NCI-H748 treated with DMSO at 0.1 percent for 48 hours (cell line): ENCODE measurements at regions not wholly inside any gene's neighbourhood (a gene's known extent, or its start where the extent isn't known, plus 50 kb on each side); places are given as distances from the start of the nearest gene placed in this dataset.
"Not testable (repeated sequence)": the region's sequence is repeated elsewhere in the genome, so short reads cannot be mapped to it uniquely, and the experiment has no call there.

Experiments used
- DNase-seq: peaks from one replicate; lab custom pipeline; 2025; lab: John Stamatoyannopoulos, UW

- no peak for DNase-seq
Observed at GRCh38 chr12:113726254-113726819, 239.8 kb downstream of the RBM19 start.

- DNase-seq: no peak
Observed at GRCh38 chr12:113725557-113725876, 240.6 kb downstream of the RBM19 start.

GRCh38 chr12:113724794-113725556 is 241.2 kb downstream of the RBM19 start:
- no peak for DNase-seq

GRCh38 chr12:113723631-113724030 is 242.5 kb downstream of the RBM19 start:
- no peak for DNase-seq

- no peak for DNase-seq
Observed at GRCh38 chr12:113722747-113723146, 243.4 kb downstream of the RBM19 start.

- DNase-seq: no peak
Observed at GRCh38 chr12:113720629-113721028, 245.5 kb downstream of the RBM19 start.

GRCh38 chr12:113719911-113720591 is 246.1 kb downstream of the RBM19 start:
- DNase-seq: no peak

GRCh38 chr12:113713156-113713555 is 241.5 kb upstream of the LHX5 start:
- DNase-seq: no peak

GRCh38 chr12:113712481-113712880 is 240.8 kb upstream of the LHX5 start:
- no peak for DNase-seq

- DNase-seq: no peak
Observed at GRCh38 chr12:113710216-113710615, 238.5 kb upstream of the LHX5 start.

- no peak for DNase-seq
Observed at GRCh38 chr12:113709456-113709855, 237.8 kb upstream of the LHX5 start.

GRCh38 chr12:113702836-113703235 is 231.2 kb upstream of the LHX5 start:
- DNase-seq: no peak

GRCh38 chr12:113702276-113702675 is 230.6 kb upstream of the LHX5 start:
- DNase-seq: no peak

- no peak for DNase-seq
Observed at GRCh38 chr12:113700943-113701342, 229.3 kb upstream of the LHX5 start.

- not testable (repeated sequence) for DNase-seq
Observed at GRCh38 chr12:113699984-113700383, 228.3 kb upstream of the LHX5 start.

- DNase-seq: no peak
Observed at GRCh38 chr12:113698510-113698858, 226.8 kb upstream of the LHX5 start.

GRCh38 chr12:113697651-113698509 is 226.2 kb upstream of the LHX5 start:
- DNase-seq: no peak

- no peak for DNase-seq
Observed at GRCh38 chr12:113697104-113697503, 225.4 kb upstream of the LHX5 start.

GRCh38 chr12:113693693-113694092 is 222.0 kb upstream of the LHX5 start:
- no peak for DNase-seq

GRCh38 chr12:113689047-113689610 is 217.5 kb upstream of the LHX5 start:
- no peak for DNase-seq

GRCh38 chr12:113688313-113688712 is 216.6 kb upstream of the LHX5 start:
- no peak for DNase-seq
